GM03348 (cell line): ENCODE measurements at regions not wholly inside any gene's neighbourhood (a gene's known extent, or its start where the extent isn't known, plus 50 kb on each side); places are given as distances from the start of the nearest gene placed in this dataset.
"Not testable (repeated sequence)": the region's sequence is repeated elsewhere in the genome, so short reads cannot be mapped to it uniquely, and the experiment has no call there.

Experiments used
- DNase-seq: peaks from one replicate; pipeline ENCODE4 v3.0.0; 2012; ENCODE audit warnings: low spot score

- no peak for DNase-seq
Observed at GRCh38 chr7:113030489-113030888, 56.1 kb downstream of the GPR85 start.

GRCh38 chr7:113026941-113027340 lies 59.7 kb downstream of the GPR85 start:
- DNase-seq, result peak; percentile 40

GRCh38 chr7:113017144-113017857 lies 69.3 kb downstream of the GPR85 start:
- DNase-seq, result not testable (repeated sequence)

- peak; percentile 55 for DNase-seq
Observed at GRCh38 chr7:113015034-113015645, 71.5 kb downstream of the GPR85 start.

- peak; percentile 8 for DNase-seq
Observed at GRCh38 chr7:113013761-113014449, 72.7 kb downstream of the GPR85 start.

GRCh38 chr7:113012862-113013261 lies 73.8 kb downstream of the GPR85 start:
- DNase-seq, result not testable (repeated sequence)

GRCh38 chr7:113010377-113010776 lies 76.2 kb downstream of the GPR85 start:
- no peak for DNase-seq

- no peak for DNase-seq
Observed at GRCh38 chr7:113008755-113009154, 77.9 kb downstream of the GPR85 start.

GRCh38 chr7:113004726-113005454 lies 81.7 kb downstream of the GPR85 start:
- DNase-seq, result no peak

GRCh38 chr7:113000316-113001020 lies 86.2 kb downstream of the GPR85 start:
- DNase-seq, result no peak

GRCh38 chr7:112997831-112998230 lies 88.8 kb downstream of the GPR85 start:
- no peak for DNase-seq

- no peak for DNase-seq
Observed at GRCh38 chr7:112996331-112996871, 90.2 kb downstream of the GPR85 start.

GRCh38 chr7:112995059-112995824 lies 91.4 kb downstream of the GPR85 start:
- peak; percentile 69 for DNase-seq

GRCh38 chr7:112994656-112995055 lies 92.0 kb downstream of the GPR85 start:
- peak; percentile 57 for DNase-seq

GRCh38 chr7:112990624-112991023 lies 96.0 kb downstream of the GPR85 start:
- peak; percentile 21 for DNase-seq

GRCh38 chr7:112989531-112989930 lies 97.1 kb downstream of the GPR85 start:
- DNase-seq, result no peak

- no peak for DNase-seq
Observed at GRCh38 chr7:112987171-112987570, 99.5 kb downstream of the GPR85 start.

GRCh38 chr7:112986256-112987031 lies 100.2 kb downstream of the GPR85 start:
- peak; percentile 62 for DNase-seq

GRCh38 chr7:112985377-112985987 lies 101.1 kb downstream of the GPR85 start:
- DNase-seq, result peak; percentile 13
